GM12892 (cell line): ENCODE measurements at regions not wholly inside any gene's neighbourhood (a gene's known extent, or its start where the extent isn't known, plus 50 kb on each side); places are given as distances from the start of the nearest gene placed in this dataset.

Experiments used
- POLR2A ChIP-seq: IDR thresholded peaks from 2 replicates; pipeline ENCODE4 v1.6.1; 2011; ENCODE audit warnings: low read depth, low read length, control low read depth
- POLR2AphosphoS5 ChIP-seq: IDR thresholded peaks from 2 replicates; pipeline ENCODE4 v1.6.1; 2011; ENCODE audit warnings: low read depth, low read length, control low read depth
- TAF1 ChIP-seq: IDR thresholded peaks from 2 replicates; pipeline ENCODE4 v1.6.1; 2011; ENCODE audit warnings: low read depth, mild to moderate bottlenecking, control low read depth, low read length, borderline replicate concordance

DNA sequence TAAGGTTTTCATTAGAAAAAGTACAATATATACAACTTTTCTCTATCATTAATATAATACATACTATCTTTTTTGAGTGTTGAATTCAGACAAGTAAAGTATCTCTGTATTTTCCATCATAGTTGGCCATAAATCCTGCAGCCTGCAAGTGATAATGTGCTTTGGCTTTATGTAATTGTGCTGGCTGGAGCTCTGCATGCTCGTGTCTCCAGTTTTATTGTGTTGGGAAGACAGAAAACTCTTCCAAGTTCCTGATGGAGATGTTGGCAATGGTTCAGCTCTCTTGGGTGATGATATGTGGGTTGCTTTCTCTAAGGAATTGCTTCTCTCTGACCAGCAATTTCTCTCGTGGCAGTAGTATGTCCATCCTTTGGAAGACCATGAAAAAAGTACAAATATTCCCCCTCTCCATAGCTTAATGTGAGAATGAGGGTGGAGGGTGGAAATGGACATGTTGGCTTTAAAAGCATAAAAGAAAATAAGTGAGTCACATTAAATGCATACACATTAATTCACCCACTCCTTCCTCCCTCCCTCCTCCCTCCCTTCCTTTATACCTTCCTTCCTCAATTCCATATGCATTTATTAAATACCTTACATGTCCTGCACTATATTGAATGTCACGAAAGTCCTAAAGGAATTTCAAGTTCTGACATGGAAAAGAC lies 344.2 kb downstream of the MTX2 start:
- TF ChIP-seq POLR2A: no peak
- TF ChIP-seq POLR2AphosphoS5: no peak
- TF ChIP-seq TAF1: no peak
